Fibroblast of villous mesenchyme (primary cell): ENCODE measurements at regions not wholly inside any gene's neighbourhood (a gene's known extent, or its start where the extent isn't known, plus 50 kb on each side); places are given as distances from the start of the nearest gene placed in this dataset.

Source experiments
- DNase-seq: peaks from one replicate; pipeline ENCODE4 v3.0.0-alpha.2; 2010; ENCODE audit warnings: low read depth
- H3K4me3 ChIP-seq: 2 replicates; pipeline ENCODE4 v1.5.1; 2011; ENCODE audit warnings: low read depth, mild to moderate bottlenecking, low read length
- TF ChIP-seq, protein P1 (sequence below): IDR thresholded peaks from 2 replicates; pipeline ENCODE4 v1.5.1; 2012; ENCODE audit warnings: low read depth, mild to moderate bottlenecking, low read length; ENCODE audit not compliant: insufficient read depth

DNA sequence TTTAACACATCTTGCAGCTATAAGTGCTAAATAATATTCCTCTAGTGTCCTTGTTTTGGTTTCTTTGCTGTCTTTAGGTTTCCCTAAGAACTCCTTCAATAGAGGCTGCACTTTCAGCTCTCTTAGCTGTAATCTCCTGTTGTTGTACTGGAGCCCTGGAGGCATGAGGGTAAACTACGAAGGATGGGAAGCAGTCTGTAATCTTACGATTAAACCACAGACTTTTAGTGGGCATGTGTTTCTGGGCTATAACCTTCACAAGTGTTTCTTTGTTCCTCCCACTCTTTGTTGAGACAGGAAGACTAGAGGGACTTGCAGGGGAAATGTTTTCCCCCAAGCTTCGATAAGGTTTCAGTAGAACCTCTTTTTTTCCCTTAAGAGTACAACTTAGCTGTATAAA lies 1058.1 kb downstream of the NSUN3 start:
- DNase-seq: no peak
- TF ChIP-seq, protein P1, sequence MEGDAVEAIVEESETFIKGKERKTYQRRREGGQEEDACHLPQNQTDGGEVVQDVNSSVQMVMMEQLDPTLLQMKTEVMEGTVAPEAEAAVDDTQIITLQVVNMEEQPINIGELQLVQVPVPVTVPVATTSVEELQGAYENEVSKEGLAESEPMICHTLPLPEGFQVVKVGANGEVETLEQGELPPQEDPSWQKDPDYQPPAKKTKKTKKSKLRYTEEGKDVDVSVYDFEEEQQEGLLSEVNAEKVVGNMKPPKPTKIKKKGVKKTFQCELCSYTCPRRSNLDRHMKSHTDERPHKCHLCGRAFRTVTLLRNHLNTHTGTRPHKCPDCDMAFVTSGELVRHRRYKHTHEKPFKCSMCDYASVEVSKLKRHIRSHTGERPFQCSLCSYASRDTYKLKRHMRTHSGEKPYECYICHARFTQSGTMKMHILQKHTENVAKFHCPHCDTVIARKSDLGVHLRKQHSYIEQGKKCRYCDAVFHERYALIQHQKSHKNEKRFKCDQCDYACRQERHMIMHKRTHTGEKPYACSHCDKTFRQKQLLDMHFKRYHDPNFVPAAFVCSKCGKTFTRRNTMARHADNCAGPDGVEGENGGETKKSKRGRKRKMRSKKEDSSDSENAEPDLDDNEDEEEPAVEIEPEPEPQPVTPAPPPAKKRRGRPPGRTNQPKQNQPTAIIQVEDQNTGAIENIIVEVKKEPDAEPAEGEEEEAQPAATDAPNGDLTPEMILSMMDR: no peak
- no peak overlapping the region for H3K4me3 ChIP-seq

DNA sequence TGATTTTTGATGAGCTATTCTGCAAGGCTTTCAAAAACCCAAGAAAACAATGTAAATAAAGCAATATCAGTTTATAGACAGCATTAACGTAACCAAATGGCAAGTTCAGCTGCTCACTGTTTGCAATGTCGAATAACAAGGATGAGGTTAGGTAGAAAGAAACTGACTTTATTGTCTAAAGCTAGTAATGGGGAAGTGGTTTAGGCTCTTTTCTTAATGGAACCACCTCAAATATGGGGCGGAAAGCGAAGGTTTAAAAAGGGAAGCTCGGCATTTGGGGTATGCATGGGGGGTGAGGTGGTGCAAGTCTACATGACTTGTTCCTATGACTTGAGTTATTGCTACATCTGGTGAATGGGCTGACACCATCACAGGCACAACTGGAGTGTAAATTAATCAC lies 1060.2 kb downstream of the NSUN3 start:
- TF ChIP-seq, protein P1: no peak
- no peak overlapping the region for H3K4me3 ChIP-seq
- no peak for DNase-seq

DNA sequence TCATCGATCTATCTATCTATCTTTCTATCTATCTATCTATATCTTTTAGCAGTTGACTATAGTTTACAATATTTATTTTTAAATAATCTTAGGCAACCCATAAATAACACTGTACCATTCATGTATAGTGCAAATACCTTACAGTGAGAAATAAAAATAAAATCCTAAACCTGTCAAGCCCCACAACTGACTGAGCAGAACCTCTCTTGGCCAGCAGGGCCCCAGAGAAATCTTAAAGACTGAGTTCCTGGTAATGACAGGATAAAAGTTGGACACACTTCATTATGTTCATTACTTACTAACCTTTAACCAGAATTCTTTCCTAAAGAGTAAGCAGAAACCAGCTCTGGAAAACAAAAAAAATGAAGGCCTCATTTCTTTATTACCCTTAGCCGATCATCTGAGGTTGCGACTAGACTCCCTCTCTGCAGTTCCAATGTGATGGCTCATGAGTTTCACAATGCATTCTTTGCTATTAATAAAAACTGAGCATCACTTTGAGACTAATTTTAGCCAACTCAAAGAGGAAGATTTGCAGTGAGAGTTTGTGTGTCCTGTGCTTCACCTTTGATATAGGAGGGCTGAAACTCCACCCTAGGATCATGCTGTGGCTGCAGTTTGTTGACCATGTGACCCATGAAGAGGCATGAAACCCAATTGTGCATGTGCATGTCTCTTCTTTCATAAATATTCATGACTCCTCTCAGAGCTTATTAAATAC lies 1072.0 kb downstream of the NSUN3 start:
- peak; percentile 48 for DNase-seq
- TF ChIP-seq, protein P1: no peak
- no peak overlapping the region for H3K4me3 ChIP-seq

DNA sequence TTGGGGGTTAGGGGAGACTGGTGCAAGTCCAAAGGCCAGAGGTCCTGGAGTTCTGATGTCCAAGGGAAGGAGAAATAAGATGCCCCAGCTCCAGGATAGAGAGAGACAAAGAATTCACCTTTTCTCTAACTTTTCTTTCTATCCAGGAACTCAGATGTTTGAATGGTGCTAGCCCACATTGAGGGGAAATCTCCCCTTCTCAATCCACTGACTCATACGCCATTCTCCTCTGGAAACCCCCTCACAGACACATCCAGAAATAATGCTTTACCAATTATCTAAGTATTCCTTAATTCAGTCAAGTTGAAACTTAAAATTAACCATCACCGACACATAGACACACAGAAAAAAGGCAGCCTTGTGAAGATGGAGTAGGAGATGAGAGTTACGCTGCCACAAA lies 1085.2 kb downstream of the NSUN3 start:
- TF ChIP-seq, protein P1: no peak
- no peak overlapping the region for H3K4me3 ChIP-seq
- DNase-seq: no peak

DNA sequence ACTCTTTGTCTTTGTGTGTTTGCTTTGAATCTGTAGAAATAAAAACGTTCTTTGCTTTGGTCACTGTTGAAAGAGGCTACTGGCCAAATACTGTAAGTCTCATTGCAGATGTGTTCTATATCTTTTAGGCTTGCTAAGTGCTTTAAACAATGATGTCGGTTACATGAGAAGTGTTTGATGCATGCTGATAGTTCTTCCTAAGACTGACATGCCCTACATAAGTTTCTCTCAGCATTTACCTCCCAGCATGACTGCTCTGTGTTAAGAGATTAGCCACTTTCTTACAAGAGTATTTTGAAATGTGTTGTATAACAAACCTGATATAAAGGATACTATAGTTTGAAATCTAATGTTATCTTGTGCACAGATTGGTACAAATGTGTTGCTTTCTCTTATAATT lies 1088.7 kb downstream of the NSUN3 start:
- TF ChIP-seq, protein P1: no peak
- no peak overlapping the region for H3K4me3 ChIP-seq
- DNase-seq: no peak

DNA sequence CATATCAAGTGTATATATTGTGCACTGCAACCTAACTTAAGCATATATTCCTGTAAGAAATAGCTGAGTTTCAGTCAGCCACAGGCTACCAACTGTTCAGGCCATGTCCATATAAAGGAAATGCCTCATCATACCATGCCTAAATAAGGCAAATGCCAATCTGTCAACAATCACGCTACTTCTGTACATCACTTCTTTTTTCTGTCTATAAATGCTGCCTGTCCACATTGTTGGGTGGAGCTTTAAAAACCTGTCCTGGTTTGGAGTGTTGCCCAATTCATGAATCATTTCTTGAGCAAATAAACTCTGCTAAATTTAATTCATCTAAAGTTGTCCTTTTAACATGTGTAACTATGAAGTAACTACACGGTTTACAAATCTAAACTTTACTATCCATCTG lies 1091.9 kb downstream of the NSUN3 start:
- TF ChIP-seq, protein P1: no peak
- no peak overlapping the region for H3K4me3 ChIP-seq
- DNase-seq: peak; percentile 8

DNA sequence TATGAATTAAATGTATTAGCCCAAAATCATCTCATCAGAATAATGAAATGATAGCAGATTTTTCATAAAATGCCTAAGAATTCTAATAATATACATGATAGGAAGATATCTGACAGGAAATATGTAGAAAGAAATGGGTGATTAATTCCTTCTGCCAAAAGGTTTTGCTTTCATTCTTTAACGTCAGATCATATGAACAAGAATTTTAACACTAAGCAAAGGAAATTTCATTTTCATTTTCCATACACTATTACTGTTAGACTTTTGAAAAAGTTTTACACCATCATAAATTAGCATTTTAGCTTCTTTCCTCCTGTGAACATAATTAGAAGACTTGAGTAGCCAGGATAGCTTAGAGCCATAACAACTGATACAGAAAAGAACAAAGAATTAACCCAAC lies 1099.9 kb downstream of the NSUN3 start:
- TF ChIP-seq, protein P1: no peak
- DNase-seq: no peak
- no peak overlapping the region for H3K4me3 ChIP-seq
